GM12873 (cell line): ENCODE measurements at regions not wholly inside any gene's neighbourhood (a gene's known extent, or its start where the extent isn't known, plus 50 kb on each side); places are given as distances from the start of the nearest gene placed in this dataset.

ENCODE experiments used
- TF ChIP-seq, protein P1 (sequence below): IDR thresholded peaks from 2 replicates; pipeline ENCODE4 v1.5.1; 2012; ENCODE audit warnings: low read depth, mild to moderate bottlenecking, moderate library complexity, low read length, control low read depth; ENCODE audit not compliant: insufficient read depth; ENCODE audit errors: missing control alignments

DNA sequence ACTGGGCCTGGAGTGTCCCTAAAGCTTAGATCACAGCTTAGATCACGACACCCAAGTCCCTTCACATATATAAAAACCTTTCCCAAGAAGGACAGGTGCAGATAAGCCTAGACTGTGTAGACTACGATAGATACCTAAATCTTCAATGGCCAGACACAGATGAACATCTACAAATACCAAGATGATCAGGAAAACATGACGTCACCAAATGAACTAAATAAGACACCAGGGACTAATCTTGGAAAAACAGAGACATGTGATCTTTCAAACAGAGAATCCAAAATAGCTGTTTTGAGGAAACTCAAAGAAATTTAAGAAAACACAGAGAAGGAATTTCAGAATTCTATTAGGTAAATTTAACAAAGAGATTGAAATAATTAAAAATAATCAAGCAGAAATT, 1082.6 kb upstream of the PHF14 start:
- TF ChIP-seq, protein P1, sequence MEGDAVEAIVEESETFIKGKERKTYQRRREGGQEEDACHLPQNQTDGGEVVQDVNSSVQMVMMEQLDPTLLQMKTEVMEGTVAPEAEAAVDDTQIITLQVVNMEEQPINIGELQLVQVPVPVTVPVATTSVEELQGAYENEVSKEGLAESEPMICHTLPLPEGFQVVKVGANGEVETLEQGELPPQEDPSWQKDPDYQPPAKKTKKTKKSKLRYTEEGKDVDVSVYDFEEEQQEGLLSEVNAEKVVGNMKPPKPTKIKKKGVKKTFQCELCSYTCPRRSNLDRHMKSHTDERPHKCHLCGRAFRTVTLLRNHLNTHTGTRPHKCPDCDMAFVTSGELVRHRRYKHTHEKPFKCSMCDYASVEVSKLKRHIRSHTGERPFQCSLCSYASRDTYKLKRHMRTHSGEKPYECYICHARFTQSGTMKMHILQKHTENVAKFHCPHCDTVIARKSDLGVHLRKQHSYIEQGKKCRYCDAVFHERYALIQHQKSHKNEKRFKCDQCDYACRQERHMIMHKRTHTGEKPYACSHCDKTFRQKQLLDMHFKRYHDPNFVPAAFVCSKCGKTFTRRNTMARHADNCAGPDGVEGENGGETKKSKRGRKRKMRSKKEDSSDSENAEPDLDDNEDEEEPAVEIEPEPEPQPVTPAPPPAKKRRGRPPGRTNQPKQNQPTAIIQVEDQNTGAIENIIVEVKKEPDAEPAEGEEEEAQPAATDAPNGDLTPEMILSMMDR = no peak

- TF ChIP-seq, protein P1 = no peak
Observed at GRCh38 chr7:9900339-9900738, 1073.3 kb upstream of the PHF14 start.

GRCh38 chr7:9921326-9921725, 1052.3 kb upstream of the PHF14 start:
- TF ChIP-seq, protein P1 = no peak

- TF ChIP-seq, protein P1 = no peak
Observed at GRCh38 chr7:9937944-9938631, 1035.6 kb upstream of the PHF14 start.

DNA sequence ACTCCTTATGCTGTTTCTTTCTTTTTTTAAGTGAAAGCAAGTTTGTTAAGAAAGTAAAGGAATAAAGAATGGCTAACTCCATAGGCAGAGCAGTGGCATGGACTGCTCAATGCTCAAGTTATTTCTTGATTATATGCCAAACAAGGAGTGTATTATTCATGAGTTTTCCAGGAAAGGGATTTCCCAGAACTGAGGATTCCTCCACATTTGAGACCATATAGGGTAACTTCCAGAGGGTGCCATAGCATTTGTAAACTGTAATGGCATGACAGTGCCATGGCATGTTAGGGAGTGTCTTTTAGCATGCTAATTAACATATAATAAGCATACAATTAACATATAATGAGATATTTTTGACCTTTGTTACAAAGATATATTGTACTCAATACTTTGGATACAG, 1034.5 kb upstream of the PHF14 start:
- TF ChIP-seq, protein P1 = no peak

- TF ChIP-seq, protein P1 = no peak
Observed at GRCh38 chr7:9945131-9945530, 1028.5 kb upstream of the PHF14 start.

- TF ChIP-seq, protein P1 = no peak
Observed at GRCh38 chr7:9945857-9946256, 1027.8 kb upstream of the PHF14 start.
